BLaER1 (cell line): ENCODE measurements at regions not wholly inside any gene's neighbourhood (a gene's known extent, or its start where the extent isn't known, plus 50 kb on each side); places are given as distances from the start of the nearest gene placed in this dataset.
"Not testable (repeated sequence)": the region's sequence is repeated elsewhere in the genome, so short reads cannot be mapped to it uniquely, and the experiment has no call there.

Experiments
- H3K27ac ChIP-seq: shearing (Covaris generic); formaldehyde crosslinking; 2 replicates; pipeline ENCODE4 v1.8.1; 2022
- H3K27me3 ChIP-seq: shearing (Covaris generic); formaldehyde crosslinking; 2 replicates; pipeline ENCODE4 v1.8.1; 2022
- H3K36me3 ChIP-seq: shearing (Covaris generic); formaldehyde crosslinking; 2 replicates; pipeline ENCODE4 v1.8.1; 2022
- H3K4me1 ChIP-seq: shearing (Covaris generic); formaldehyde crosslinking; 2 replicates; pipeline ENCODE4 v1.8.1; 2022
- H3K4me2 ChIP-seq: shearing (Covaris generic); formaldehyde crosslinking; 2 replicates; pipeline ENCODE4 v1.8.1; 2022
- H3K4me3 ChIP-seq: shearing (Covaris generic); formaldehyde crosslinking; 2 replicates; pipeline ENCODE4 v1.8.1; 2022
- H3K9ac ChIP-seq: shearing (Covaris generic); formaldehyde crosslinking; 2 replicates; pipeline ENCODE4 v1.8.1; 2022
- H3K9me3 ChIP-seq: shearing (Covaris generic); formaldehyde crosslinking; 2 replicates; pipeline ENCODE4 v1.8.1; 2022
- H4K20me1 ChIP-seq: shearing (Covaris generic); formaldehyde crosslinking; 2 replicates; pipeline ENCODE4 v1.8.1; 2022
- Cebpa-rat ChIP-seq: shearing (Covaris generic); IDR thresholded peaks from 2 replicates; pipeline ENCODE4 v1.8.1; 2022

DNA sequence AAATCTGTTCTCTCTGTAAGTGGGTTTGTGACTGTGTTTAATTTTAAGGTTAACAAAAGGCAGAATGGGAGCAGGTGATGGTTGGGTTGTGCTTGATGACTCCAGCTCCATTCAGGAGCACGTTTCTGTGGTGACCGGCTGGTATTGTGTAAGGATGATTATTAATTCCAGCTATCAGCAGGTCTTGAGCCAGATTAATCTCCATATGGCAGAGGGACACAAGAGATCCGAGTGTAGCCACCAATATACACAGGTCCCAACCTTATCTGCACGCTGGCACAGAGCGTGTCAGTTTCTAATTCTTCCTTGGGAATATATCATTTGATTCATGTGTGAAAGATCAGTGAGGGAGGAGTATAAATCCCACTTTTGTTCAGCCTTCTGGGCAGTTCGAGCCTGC, 199.0 kb upstream of the DCC start:
- Histone ChIP-seq H3K4me1 (peaks cover 25% of the 10 kb centered on the region), H3K27ac (peak overlapping the region; percentile 38), H3K9me3 (peaks cover 47% of the 10 kb centered on the region), H4K20me1 (no peaks in the 10 kb centered on the region), H3K4me2 (peak overlapping the region; percentile 72), H3K36me3 (no peaks in the 10 kb centered on the region), H3K4me3 (no peak overlapping the region), H3K27me3 (no peaks in the 10 kb centered on the region), H3K9ac (no peak overlapping the region)
- TF ChIP-seq Cebpa-rat, result no peak

- Histone ChIP-seq H3K27me3 (no peaks in the 10 kb centered on the region), H3K9me3 (peaks cover 26% of the 10 kb centered on the region), H4K20me1 (no peaks in the 10 kb centered on the region), H3K36me3 (no peaks in the 10 kb centered on the region), H3K4me1 (peaks cover 22% of the 10 kb centered on the region), H3K9ac (no peak overlapping the region), H3K4me2 (no peak overlapping the region), H3K4me3 (no peak overlapping the region), H3K27ac (no peak overlapping the region)
- no peak for TF ChIP-seq Cebpa-rat
Observed at GRCh38 chr18:52150050-52150449, 189.9 kb upstream of the DCC start.

GRCh38 chr18:52152036-52152435, 188.0 kb upstream of the DCC start:
- no peak overlapping the region; the same call in 1 of the 2 replicates for H3K4me3 ChIP-seq
- TF ChIP-seq Cebpa-rat, result no peak
- H3K9me3 ChIP-seq, result peaks cover 13% of the 10 kb centered on the region
- no peaks in the 10 kb centered on the region for H3K36me3 ChIP-seq
- peak overlapping the region; percentile 30; the same call in 1 of the 2 replicates for H3K9ac ChIP-seq
- peak overlapping the region; percentile 82 for H3K27ac ChIP-seq
- peak overlapping the region; percentile 72 for H3K4me2 ChIP-seq
- peaks cover 22% of the 10 kb centered on the region for H3K4me1 ChIP-seq
- no peaks in the 10 kb centered on the region for H3K27me3 ChIP-seq
- H4K20me1 ChIP-seq, result no peaks in the 10 kb centered on the region

GRCh38 chr18:52156166-52156565, 183.8 kb upstream of the DCC start:
- Histone ChIP-seq H3K27me3 (no peaks in the 10 kb centered on the region), H3K4me3 (no peak overlapping the region), H3K36me3 (no peaks in the 10 kb centered on the region), H3K4me1 (peaks cover 21% of the 10 kb centered on the region), H3K9me3 (no peaks in the 10 kb centered on the region), H3K27ac (no peak overlapping the region), H3K9ac (no peak overlapping the region), H3K4me2 (no peak overlapping the region), H4K20me1 (no peaks in the 10 kb centered on the region)
- no peak for TF ChIP-seq Cebpa-rat

- no peaks in the 10 kb centered on the region for H4K20me1 ChIP-seq
- H3K4me2 ChIP-seq, result no peak overlapping the region
- H3K9me3 ChIP-seq, result 0 out of 2 replicates have a peak, but pooled peaks cover 4% of the 10 kb centered on the region
- H3K27me3 ChIP-seq, result no peaks in the 10 kb centered on the region
- no peak for TF ChIP-seq Cebpa-rat
- no peak overlapping the region for H3K27ac ChIP-seq
- no peaks in the 10 kb centered on the region for H3K4me1 ChIP-seq
- no peaks in the 10 kb centered on the region for H3K36me3 ChIP-seq
- H3K9ac ChIP-seq, result no peak overlapping the region
- H3K4me3 ChIP-seq, result no peak overlapping the region
Observed at GRCh38 chr18:52160636-52161035, 179.4 kb upstream of the DCC start.

DNA sequence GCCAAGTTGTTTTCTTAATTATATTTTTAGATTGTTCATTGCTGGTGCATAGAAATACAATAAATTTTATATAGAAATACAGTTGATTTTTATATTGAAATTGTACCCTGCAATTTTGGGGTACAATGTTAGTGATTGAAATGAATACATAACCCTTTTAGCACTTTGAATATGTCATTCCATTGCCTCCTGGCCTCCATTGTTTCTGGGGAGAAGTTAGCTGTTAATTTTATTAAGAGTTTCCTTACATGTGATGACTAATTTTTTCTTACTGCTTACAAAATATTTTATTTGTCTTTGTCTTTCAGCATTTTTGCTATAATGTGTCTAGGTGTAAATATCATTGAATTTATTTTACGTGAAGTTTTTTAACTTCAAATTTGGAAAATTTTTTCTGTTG, 176.5 kb upstream of the DCC start:
- Histone ChIP-seq H3K4me1 (no peaks in the 10 kb centered on the region), H3K27me3 (no peaks in the 10 kb centered on the region), H3K4me3 (no peak overlapping the region), H3K9ac (no peak overlapping the region), H4K20me1 (no peaks in the 10 kb centered on the region), H3K36me3 (no peaks in the 10 kb centered on the region), H3K4me2 (no peak overlapping the region), H3K9me3 (0 out of 2 replicates have a peak, but pooled peaks cover 4% of the 10 kb centered on the region), H3K27ac (no peak overlapping the region)
- TF ChIP-seq Cebpa-rat, result no peak

- H3K4me2 ChIP-seq, H3K27me3 ChIP-seq, H3K36me3 ChIP-seq, H3K4me1 ChIP-seq, H4K20me1 ChIP-seq, H3K9ac ChIP-seq, H3K27ac ChIP-seq, H3K9me3 ChIP-seq, H3K4me3 ChIP-seq: not testable (repeated sequence)
Observed at GRCh38 chr18:52168131-52168530, 171.9 kb upstream of the DCC start.

DNA sequence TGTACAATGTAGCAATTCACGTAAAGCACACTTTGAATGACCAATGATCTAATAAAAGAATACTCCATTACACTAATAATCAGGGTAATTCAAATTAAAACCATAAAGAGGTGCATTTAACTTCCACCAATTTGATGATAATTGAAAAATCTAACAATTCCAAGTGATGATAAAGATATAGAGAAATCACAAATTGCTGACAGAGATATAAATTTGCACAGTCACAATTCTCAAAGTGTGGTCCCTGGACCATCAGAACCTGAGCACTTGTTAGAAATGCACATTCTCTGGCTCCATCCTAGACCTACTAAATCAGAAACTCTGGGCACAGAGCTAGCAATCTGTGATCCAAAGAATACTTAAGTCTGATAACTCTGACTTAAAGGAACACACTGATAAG, 165.8 kb upstream of the DCC start:
- Histone ChIP-seq H3K27ac (no peak overlapping the region), H3K9ac (no peak overlapping the region), H3K4me1 (no peaks in the 10 kb centered on the region), H4K20me1 (no peaks in the 10 kb centered on the region), H3K36me3 (no peaks in the 10 kb centered on the region), H3K4me2 (no peak overlapping the region), H3K27me3 (no peaks in the 10 kb centered on the region), H3K4me3 (no peak overlapping the region), H3K9me3 (no peaks in the 10 kb centered on the region)
- no peak for TF ChIP-seq Cebpa-rat

DNA sequence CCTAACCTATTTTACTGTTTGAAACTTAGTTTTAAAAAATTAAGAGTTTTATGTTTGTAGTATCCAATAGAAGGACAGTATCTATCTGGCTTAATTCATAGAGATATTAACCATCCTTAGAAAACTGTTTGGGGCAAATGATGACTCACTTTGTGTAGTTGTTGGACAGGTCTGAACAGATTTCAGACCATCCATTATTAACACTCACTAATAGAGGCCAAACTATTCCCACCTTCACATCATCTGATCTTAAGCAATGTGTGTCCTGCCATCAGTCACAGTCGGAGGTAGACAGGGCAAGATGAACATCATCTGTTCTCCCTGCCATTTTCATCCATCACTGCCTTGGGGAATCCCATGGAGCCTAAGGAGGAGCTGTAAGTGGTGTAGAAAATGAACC, 164.6 kb upstream of the DCC start:
- H3K4me2 ChIP-seq, result no peak overlapping the region
- H3K4me3 ChIP-seq, result no peak overlapping the region
- H3K9ac ChIP-seq, result no peak overlapping the region
- no peaks in the 10 kb centered on the region for H4K20me1 ChIP-seq
- no peak overlapping the region for H3K27ac ChIP-seq
- H3K4me1 ChIP-seq, result no peaks in the 10 kb centered on the region
- H3K36me3 ChIP-seq, result no peaks in the 10 kb centered on the region
- H3K9me3 ChIP-seq, result no peaks in the 10 kb centered on the region
- no peak for TF ChIP-seq Cebpa-rat
- no peaks in the 10 kb centered on the region for H3K27me3 ChIP-seq

GRCh38 chr18:52183107-52183506, 156.9 kb upstream of the DCC start:
- H4K20me1 ChIP-seq, result no peaks in the 10 kb centered on the region
- peaks cover 2% of the 10 kb centered on the region; the same call in 1 of the 2 replicates for H3K4me1 ChIP-seq
- no peaks in the 10 kb centered on the region for H3K27me3 ChIP-seq
- no peak overlapping the region for H3K4me3 ChIP-seq
- no peak for TF ChIP-seq Cebpa-rat
- no peak overlapping the region for H3K4me2 ChIP-seq
- no peaks in the 10 kb centered on the region for H3K9me3 ChIP-seq
- no peak overlapping the region for H3K27ac ChIP-seq
- H3K36me3 ChIP-seq, result no peaks in the 10 kb centered on the region
- no peak overlapping the region for H3K9ac ChIP-seq

DNA sequence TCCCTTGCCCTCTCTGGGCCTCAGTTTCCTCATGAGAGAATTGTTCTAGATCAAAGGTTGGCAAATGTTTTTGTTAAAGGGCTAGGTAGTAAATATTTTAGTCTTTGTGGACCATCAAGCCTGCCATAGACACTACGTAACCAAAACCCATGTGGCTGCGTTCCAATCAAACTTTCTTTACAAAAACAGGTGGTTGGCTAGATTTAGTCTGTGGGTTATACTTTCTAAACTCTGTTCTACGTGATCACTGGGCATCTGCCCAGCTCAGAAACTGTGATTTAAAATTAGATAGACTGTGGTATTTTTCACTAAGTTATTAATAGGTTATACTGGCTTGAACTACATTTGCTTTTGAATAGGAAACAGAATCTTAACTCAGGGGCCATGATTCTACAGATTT, 149.8 kb upstream of the DCC start:
- Histone ChIP-seq H3K4me1 (peaks cover 38% of the 10 kb centered on the region), H3K27me3 (no peaks in the 10 kb centered on the region), H3K36me3 (no peaks in the 10 kb centered on the region), H3K27ac (peak overlapping the region; percentile 50; the same call in 1 of the 2 replicates), H4K20me1 (no peaks in the 10 kb centered on the region), H3K4me2 (peak overlapping the region; percentile 61), H3K9ac (no peak overlapping the region), H3K4me3 (peak overlapping the region; percentile 9; the same call in 1 of the 2 replicates), H3K9me3 (no peaks in the 10 kb centered on the region)
- no peak for TF ChIP-seq Cebpa-rat
